ENCODE measurements at regions not wholly inside any gene's neighbourhood (a gene's known extent, or its start where the extent isn't known, plus 50 kb on each side); places are given as distances from the start of the nearest gene placed in this dataset.

DNA sequence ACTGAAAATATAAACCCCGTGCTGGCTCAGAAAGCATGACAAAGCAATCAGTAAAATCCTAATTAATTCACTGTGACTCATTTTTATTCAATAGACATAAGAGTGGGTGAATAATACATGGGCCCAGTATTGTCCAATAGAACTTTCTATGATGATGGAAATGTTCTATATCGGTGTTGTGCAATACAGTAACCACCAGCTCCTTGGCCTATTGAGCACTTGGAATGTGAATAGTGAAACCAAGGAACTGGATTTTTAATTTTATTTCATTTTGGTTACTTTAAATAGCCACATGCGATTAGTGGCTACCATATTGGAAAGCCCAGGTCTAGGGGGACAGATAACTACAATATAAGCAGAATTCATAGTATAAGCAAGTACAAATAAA lies 69.8 kb upstream of the PPP2R3A start:
- TF ChIP-seq ZFP91 (CRISPR knock-in tag; IDR thresholded peaks at IDR 0.05) = no peak
- no peak for TF ChIP-seq HDAC8 (tag; IDR thresholded peaks at IDR 0.05)
- TF ChIP-seq ZNF12 (CRISPR knock-in tag; IDR thresholded peaks at IDR 0.05) = no peak
- no peak for TF ChIP-seq HMGXB4 (CRISPR knock-in tag; IDR thresholded peaks at IDR 0.05)
- TF ChIP-seq ZFP30 (CRISPR knock-in tag; IDR thresholded peaks at IDR 0.05; ENCODE audit: borderline replicate concordance) = no peak
- TF ChIP-seq ZKSCAN1 (IDR thresholded peaks at IDR 0.05; ENCODE audit: low read depth, low read length) = no peak
- no peak for TF ChIP-seq POLR2A (conservative IDR thresholded peaks at IDR 0.05)
- TF ChIP-seq, protein P1, sequence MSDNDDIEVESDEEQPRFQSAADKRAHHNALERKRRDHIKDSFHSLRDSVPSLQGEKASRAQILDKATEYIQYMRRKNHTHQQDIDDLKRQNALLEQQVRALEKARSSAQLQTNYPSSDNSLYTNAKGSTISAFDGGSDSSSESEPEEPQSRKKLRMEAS (CRISPR knock-in tag; IDR thresholded peaks at IDR 0.05) = no peak
- TF ChIP-seq POLR2AphosphoS2 (IDR thresholded peaks at IDR 0.05; ENCODE audit: low read length) = no peak
- no peak for TF ChIP-seq RAD21 (CRISPR knock-in tag; conservative IDR thresholded peaks at IDR 0.05 in 1 of 2, IDR thresholded peaks at IDR 0.05 in 1 of 2)
- no peak for TF ChIP-seq PPARD (CRISPR knock-in tag; IDR thresholded peaks at IDR 0.05)
- no peak for TF ChIP-seq TCF7 (IDR thresholded peaks at IDR 0.05; ENCODE audit: borderline replicate concordance)
- TF ChIP-seq BACH1 (tag; IDR thresholded peaks at IDR 0.05) = no peak

All from K562 (cell line).